ENCODE measurements at regions not wholly inside any gene's neighbourhood (a gene's known extent, or its start where the extent isn't known, plus 50 kb on each side); places are given as distances from the start of the nearest gene placed in this dataset.
A peak's percentile ranks its signal among the peaks of the same experiment; 100 is the strongest.

DNA sequence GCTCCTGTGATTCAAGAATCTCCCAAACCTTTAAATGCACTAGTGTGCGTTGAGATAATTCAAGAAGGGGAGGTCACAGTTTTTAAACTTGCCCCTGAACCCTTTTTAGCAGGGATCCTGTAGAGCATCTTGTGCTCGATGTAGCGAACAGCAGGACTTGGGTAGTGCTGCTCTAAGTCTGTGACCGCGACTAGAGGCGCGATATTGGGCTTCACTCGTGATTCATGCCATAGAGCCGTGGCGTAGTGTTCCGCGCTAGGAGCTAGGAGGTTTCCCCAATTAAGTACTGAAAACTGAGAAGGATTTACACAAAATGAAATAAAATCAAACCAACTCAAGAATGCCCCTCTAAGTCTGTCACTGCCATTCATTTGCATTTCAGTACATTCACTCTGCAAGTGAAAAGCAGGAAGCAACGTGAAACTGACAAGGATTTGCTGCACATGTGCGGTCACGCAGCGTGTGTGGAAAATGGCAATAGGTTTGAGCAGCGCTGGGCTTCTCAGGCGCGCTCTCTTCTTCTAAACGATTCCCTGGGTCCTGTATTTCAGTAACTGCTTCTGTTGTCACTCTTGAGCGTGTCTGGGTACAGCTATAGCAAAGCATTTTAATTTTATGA is 1135.9 kb upstream of the WWC1 start:
- DNase-seq, result no peak

DNA sequence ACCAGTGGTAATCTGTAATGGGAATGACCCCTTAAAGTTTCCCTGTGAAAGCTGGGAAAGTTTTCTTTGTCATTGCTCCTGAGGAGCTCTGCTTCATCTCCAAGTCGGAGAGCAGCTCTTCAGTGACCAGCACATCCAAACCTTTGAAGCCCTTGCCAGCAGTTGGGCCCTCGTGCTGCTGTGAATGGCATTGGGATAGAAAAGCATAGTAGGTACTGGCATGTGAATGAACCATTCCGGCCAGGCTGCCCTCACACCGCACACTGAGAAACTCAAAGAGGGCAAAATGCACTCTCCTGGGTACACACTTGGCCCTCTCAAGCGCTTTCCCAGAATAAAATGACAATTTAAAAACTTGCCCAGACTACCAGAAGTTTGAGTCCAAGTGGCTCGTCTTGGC is 1135.0 kb upstream of the WWC1 start:
- DNase-seq, result no peak

- DNase-seq, result no peak
Measured at GRCh38 chr5:167158588-167158987, 1132.9 kb upstream of the WWC1 start.

GRCh38 chr5:167160388-167160787 is 1131.1 kb upstream of the WWC1 start:
- no peak for DNase-seq

DNA sequence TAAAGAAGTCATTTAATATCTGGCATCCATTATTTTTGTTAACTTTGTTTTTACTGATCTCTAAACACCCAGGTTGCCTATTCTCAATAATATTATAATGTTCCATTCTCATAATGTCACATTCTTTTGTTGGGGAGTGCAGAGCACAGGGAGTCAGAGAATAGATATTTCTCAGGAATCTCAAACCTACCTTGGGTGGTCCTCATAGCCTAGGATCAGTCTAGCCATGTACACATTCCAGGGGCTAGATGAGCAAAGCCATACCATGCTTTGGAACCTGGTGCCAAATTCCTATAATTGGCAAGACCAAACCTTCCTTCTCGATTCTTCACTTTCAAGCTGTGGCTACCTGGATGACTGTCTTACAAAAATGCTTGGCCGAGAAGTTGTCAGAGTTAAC is 1124.7 kb upstream of the WWC1 start:
- no peak for DNase-seq

DNA sequence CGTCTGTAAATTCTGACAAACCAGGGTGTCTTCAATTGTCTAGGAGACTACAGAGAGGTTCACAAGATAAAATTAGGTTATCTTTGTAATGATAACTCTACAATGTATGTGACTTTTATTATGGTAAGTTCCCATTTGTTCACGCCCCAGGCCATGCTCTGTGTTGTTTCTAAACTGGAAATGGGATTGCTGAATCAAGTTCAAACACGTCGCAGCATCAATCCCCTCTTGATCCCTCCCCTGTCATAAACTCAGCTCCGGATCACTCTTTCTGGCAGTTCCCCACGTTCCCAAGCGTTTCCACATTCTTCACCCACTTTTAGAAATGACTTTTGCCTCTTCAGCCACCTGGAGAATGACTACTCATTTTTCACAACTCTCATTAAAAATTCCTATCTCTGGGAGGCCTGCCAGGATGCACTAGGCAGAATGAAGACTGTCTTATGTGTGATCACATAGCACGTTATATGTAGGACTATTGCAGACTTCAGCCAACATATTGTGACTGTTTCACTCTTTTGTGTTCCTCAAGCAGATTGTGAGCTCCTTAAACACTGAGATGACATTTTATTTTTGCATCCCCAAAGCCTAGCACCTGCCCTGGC is 1124.2 kb upstream of the WWC1 start:
- DNase-seq, result no peak

DNA sequence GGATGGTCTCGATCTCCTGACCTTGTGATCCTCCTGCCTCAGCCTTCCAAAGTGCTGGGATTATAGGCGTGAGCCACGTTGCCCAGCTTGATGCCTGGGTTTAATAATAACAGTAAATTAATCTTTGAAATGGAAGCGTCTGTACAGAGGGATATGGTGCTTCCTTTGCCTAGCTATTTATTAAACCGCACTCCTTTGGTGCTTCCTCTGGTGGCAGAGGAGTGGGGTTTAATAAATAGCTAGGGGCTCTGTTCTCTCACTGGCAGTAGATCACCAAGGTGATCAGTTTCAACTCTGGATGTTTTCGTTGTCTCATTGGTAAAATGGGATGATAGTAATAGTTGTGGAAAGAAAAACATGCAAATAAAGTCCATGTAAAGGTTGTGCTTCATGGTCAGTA is 1122.5 kb upstream of the WWC1 start:
- DNase-seq, result no peak

DNA sequence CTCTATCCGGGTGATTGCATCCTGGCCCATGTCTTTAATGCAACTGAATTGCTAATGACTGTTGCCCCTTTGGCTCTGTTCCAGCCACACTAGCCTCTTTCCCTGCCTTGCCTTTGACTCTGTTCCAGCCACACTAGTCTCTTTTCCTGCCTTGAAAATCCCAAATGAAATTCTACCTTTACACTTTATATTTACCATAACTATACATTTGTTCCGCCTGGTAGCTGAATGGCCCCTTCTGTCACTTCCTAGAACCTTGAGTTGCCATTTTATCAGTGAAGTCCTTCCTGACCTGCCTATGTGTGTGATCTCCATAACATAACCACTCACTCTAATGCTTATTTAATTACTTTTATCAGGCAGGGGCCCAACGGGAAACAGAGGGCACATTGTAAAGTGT is 1120.4 kb upstream of the WWC1 start:
- no peak for DNase-seq

DNA sequence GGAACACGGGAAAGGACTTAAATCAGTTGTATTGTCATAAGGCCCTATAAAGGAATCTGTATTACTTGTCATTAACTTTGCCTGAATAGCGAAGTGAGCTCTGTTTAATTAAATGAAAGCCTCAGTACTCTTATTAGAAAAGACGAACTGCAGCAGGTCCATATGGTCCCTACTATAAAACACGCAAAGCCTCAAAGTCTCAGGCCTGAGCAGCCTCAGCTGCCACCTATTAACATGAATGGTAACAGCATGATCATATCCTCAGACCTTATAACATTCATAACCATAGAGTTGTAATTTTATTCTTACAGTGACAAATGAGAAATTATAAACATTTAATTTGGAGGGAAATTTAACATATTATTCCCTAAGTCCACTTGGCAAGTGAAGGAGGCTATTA is 1113.7 kb upstream of the WWC1 start:
- DNase-seq, result no peak

DNA sequence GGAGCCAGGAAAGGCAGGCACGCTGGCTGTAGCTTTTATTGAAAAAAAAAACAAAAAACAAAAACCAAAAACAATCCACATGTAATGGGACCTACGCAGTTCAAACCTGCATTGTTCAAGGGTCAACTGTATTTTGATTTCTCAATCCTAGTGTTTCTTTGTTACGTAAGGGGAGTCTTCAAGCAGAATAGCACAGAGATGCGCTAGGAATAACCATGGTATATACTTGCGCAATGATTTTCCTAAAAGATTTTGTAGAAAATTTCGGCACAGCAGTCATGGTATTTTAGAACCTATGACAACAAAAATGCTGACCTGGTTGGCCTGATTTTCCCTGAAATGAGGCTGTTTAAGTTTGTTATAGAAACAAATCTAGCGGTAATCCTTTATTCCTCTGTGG is 1110.5 kb upstream of the WWC1 start:
- no peak for DNase-seq

DNA sequence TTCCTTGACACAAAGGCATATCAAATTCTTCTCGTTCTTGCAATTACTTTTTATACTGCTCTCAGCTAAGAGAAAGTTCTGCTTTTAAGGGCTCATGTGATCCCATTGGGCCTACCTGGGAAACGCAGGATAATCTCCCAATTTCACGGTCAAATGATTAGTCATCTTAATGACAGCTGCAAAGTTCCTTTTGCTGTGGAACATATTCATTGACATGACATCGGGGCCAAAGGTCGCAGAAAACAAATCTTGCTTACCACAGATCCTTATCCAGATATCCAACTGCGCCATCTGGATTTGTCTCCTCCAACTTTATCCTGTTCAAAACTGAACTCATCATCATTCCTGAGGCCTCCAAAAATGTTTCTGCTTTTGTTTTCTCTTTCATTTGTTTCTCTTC is 1085.6 kb upstream of the WWC1 start:
- DNase-seq, result no peak

DNA sequence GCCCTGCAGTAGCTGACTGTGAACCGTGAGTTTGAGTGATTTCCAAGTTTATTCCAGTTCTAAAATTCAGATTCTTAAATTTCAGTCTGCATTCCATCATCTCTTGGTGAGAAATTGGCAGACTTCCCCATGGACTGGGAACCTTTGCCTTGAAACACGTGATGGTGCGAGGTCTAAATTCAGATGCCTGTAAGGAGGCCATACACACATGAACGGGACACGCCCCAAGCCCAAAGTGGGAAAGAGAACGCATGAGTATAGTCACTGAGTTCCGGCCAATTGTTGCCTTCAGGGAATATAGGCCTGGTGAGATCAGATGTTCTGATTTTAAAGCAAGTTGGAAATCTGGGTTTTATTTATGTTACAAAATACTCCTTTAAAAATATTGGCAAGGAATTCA is 1084.4 kb upstream of the WWC1 start:
- peak; percentile 69 for DNase-seq

GRCh38 chr5:167208911-167209310 is 1082.5 kb upstream of the WWC1 start:
- DNase-seq, result no peak

- DNase-seq, result no peak
Measured at GRCh38 chr5:167217097-167217743, 1074.2 kb upstream of the WWC1 start.

GRCh38 chr5:167219298-167219697 is 1072.1 kb upstream of the WWC1 start:
- no peak for DNase-seq

DNA sequence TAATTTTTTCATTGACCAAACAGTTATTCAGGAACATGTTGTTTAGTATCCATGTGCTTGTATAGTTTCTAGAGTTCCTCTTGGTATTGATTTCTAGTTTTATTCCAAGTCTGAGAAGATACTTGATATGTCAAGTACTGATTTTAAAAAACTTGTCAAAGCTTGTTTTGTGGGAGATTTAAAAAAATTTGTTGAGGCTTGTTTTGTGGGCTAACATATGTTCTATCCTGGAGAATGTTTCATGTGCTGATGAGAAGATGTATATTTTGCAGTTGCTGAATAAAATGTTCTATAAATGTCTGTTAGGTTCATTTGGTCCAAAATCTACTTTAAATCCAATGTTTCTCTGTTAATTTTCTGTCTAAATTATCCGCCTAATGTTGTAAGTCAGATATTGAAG is 1065.1 kb upstream of the WWC1 start:
- no peak for DNase-seq

DNA sequence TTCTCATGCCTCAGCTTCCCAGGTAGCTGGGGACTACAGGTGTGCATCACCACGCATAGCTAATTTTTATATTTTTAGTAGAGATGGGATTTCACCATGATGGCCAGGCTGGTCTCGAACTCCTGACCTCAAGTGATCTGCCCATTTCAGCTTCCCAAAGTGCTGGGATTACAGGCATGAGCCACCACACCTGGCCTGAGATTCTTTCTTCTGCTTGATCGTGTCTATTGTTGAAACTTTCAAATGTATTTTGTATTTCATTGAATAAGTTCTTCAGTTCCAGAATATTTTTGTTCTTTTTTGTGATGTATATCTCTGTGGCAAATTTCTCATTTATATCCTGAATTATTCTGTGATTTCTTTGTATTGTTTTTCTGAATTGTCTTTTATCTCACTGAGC is 1063.3 kb upstream of the WWC1 start:
- no peak for DNase-seq

- no peak for DNase-seq
Measured at GRCh38 chr5:167229751-167230150, 1061.7 kb upstream of the WWC1 start.

DNA sequence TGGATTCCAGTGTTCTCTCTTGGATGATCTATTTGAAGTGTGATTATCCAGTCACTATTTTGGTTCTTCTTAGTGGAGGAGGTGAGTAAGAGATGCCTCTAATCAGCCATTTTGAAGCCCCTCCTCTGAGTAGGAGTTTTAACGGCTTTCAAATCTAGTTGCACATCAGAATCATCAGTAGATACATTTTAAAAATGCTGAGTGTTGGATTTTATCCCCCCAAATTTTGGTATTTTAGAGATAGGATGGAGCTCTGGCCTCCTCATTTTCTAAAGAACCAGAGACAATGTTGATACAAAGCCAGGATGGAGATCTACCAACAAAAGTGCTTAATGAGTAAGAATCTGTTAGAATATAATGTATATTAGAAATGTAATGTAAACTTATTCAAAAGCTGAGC is 1061.0 kb upstream of the WWC1 start:
- no peak for DNase-seq

DNA sequence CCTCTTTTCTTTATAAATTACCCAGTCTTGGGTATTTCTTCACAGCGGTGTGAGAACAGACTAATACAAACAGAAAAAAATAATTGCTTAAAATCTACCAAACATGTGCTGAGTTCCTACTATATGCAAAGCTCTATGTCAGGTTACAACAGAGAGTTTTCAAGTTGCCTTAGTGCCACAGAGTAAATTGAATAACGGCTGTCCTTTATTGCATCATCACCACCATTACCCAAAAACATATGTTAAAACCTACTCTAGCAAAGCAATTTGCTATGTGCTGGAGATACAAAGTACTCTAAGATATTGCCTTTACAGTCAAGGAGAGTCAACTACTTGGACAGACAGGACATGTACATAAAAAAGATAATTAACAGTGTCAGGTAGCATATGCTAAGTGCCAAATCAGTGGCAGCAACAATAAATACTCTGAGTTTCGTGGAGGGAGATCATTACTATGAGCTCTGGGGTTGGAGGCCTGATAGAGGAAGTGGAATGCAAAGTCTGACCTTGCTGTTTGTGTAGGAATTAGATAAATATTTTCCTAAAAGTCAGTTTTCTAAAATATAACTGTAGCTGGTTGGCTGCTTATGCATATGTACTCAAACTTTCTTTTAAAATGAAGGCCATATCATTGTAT is 1058.7 kb upstream of the WWC1 start:
- no peak for DNase-seq

GRCh38 chr5:167233507-167234220 is 1057.8 kb upstream of the WWC1 start:
- DNase-seq, result no peak

DNA sequence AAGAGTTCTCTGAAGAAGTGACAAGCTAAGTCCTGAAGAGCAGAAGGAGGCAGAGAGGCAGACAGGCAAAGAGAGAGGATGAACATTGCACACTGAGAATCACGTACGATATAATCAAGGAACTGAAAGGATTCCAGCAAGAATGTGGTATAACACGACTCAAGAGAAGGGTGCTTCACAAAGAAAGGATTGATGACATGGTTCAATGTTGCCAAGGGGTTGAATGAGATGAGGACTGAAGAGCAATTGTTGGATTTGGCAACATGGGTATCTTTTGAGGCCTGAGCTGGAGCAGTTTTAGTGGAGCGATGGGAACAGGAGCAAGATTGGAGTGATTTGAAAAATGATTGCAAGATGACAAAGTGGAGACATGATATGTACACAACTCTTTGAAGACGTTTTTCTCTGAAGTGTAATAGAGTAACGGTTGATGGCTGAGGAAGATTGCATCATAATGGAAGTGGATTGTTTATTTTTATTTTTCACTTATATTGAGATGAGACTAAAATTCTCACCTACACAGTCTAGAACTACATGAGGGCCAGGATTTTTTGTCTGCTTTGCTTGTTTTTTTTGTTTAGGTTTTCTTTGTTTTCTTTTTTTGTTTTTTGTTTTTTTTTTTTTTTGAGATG is 1049.9 kb upstream of the WWC1 start:
- no peak for DNase-seq

GRCh38 chr5:167242701-167243100 is 1048.7 kb upstream of the WWC1 start:
- no peak for DNase-seq
